ENCODE measurements at regions not wholly inside any gene's neighbourhood (a gene's known extent, or its start where the extent isn't known, plus 50 kb on each side); places are given as distances from the start of the nearest gene placed in this dataset.

GRCh38 chr11:109756951-109757350, 335.0 kb downstream of the C11orf87 start:
- no peak for DNase-seq (ENCODE audit: low read depth)
- in situ Hi-C loops (cut with HindIII; ENCODE audit: low sequenced_read_pairs): no loop called here

GRCh38 chr11:109762546-109762945, 330.6 kb upstream of the ZC3H12C start:
- in situ Hi-C loops (cut with HindIII; ENCODE audit: low sequenced_read_pairs): no loop called here
- DNase-seq (ENCODE audit: low read depth): no peak
- H3K4me3 ChIP-seq (ENCODE audit: low read depth, low read length): no peak overlapping the region
- TF ChIP-seq CTCF (IDR thresholded peaks at IDR 0.05; ENCODE audit: low read depth, low read length, missing control alignments): no peak

More at GRCh38 chr11:109756951-109757350, 335.0 kb downstream of the C11orf87 start:
- no peak for TF ChIP-seq CTCF (IDR thresholded peaks at IDR 0.05; ENCODE audit: low read depth, low read length, missing control alignments)
- H3K4me3 ChIP-seq (ENCODE audit: low read depth, low read length): no peak overlapping the region

GRCh38 chr11:109765709-109766311, 327.4 kb upstream of the ZC3H12C start:
- in situ Hi-C loops (cut with HindIII; ENCODE audit: low sequenced_read_pairs): no loop called here
- TF ChIP-seq CTCF (IDR thresholded peaks at IDR 0.05; ENCODE audit: low read depth, low read length, missing control alignments): no peak
- no peak for DNase-seq (ENCODE audit: low read depth)
- H3K4me3 ChIP-seq (ENCODE audit: low read depth, low read length): no peak overlapping the region

- no peak for DNase-seq (ENCODE audit: low read depth)
- in situ Hi-C loops (cut with HindIII; ENCODE audit: low sequenced_read_pairs): no loop called here
- TF ChIP-seq CTCF (IDR thresholded peaks at IDR 0.05; ENCODE audit: low read depth, low read length, missing control alignments): no peak
- H3K4me3 ChIP-seq (ENCODE audit: low read depth, low read length): no peak overlapping the region
Measured at GRCh38 chr11:109769858-109770257, 323.3 kb upstream of the ZC3H12C start.

- TF ChIP-seq CTCF (IDR thresholded peaks at IDR 0.05; ENCODE audit: low read depth, low read length, missing control alignments): no peak
- H3K4me3 ChIP-seq (ENCODE audit: low read depth, low read length): no peak overlapping the region
- in situ Hi-C loops (cut with HindIII; ENCODE audit: low sequenced_read_pairs): no loop called here
- DNase-seq (ENCODE audit: low read depth): no peak
Measured at GRCh38 chr11:109770323-109770722, 322.9 kb upstream of the ZC3H12C start.

GRCh38 chr11:109772892-109773291, 320.3 kb upstream of the ZC3H12C start:
- no peak for DNase-seq (ENCODE audit: low read depth)
- in situ Hi-C loops (cut with HindIII; ENCODE audit: low sequenced_read_pairs): no loop called here
- no peak overlapping the region for H3K4me3 ChIP-seq (ENCODE audit: low read depth, low read length)
- TF ChIP-seq CTCF (IDR thresholded peaks at IDR 0.05; ENCODE audit: low read depth, low read length, missing control alignments): no peak

All from astrocyte of the cerebellum (primary cell).